Ovary (tissue), 7 donors: ENCODE measurements at regions not wholly inside any gene's neighbourhood (a gene's known extent, or its start where the extent isn't known, plus 50 kb on each side); places are given as distances from the start of the nearest gene placed in this dataset.

ENCODE experiments used
- DNase-seq, 5 donors: peaks; one replicate each; pipeline ENCODE4 v3.0.0-alpha.2; 2019 to 2020
- H3K27ac ChIP-seq, 2 donors: fragments of 200-600 bp; one replicate each; pipeline versions ENCODE4 v1.5.1 to v1.8.0; 2019 to 2022
- H3K27me3 ChIP-seq: fragments of 200-600 bp; one replicate; pipeline ENCODE4 v1.8.0; 2022
- H3K36me3 ChIP-seq: fragments of 200-600 bp; sonication (generic); one replicate; pipeline ENCODE4 v1.5.1; 2019
- H3K4me1 ChIP-seq: one replicate; pipeline ENCODE4 v1.8.1; 2013; ENCODE audit warnings: mild to moderate bottlenecking, moderate library complexity; ENCODE audit not compliant: insufficient read depth
- H3K4me3 ChIP-seq: fragments of 200-600 bp; sonication (generic); one replicate; pipeline ENCODE4 v1.5.1; 2017
- H3K9me3 ChIP-seq, 2 donors: fragments of 200-600 bp in 1 of 2; sonication (generic) in 1 of 2; one replicate each; pipeline versions ENCODE4 v1.5.1 to v1.8.1; 2013 to 2019; ENCODE audit warnings: mild to moderate bottlenecking in 1 of 2, moderate library complexity in 1 of 2
- CTCF ChIP-seq, 3 donors: fragments of 450-650 bp in 2 of 3; fragments of 200-600 bp in 1 of 3; IDR thresholded peaks; one replicate each; pipeline versions ENCODE4 v1.5.1 to v1.8.0; 2016 to 2022; ENCODE audit warnings: antibody characterized with exemption in 3 of 3, mild to moderate bottlenecking in 1 of 3
- EP300 ChIP-seq: sonication (generic); formaldehyde crosslinking; IDR thresholded peaks from one replicate; pipeline ENCODE4 v1.6.1; 2017; ENCODE audit warnings: antibody characterized with exemption
- POLR2A ChIP-seq: fragments of 450-650 bp; IDR thresholded peaks from one replicate; pipeline ENCODE4 v1.6.1; 2017; ENCODE audit warnings: antibody characterized with exemption, mild to moderate bottlenecking, moderate library complexity
- WGBS, 3 donors: extraction: QIAGEN DNeasy Blood & Tissue Kit in 1 of 3; methylation state at CpG; one replicate each; pipeline versions ENCODE4 v1.1.5 to v1.1.7; 2013 to 2017; 5-methylcytosine and 5-hydroxymethylcytosine counted together
- intact Hi-C, 4 donors: fragments of 100-400 bp; cut with DNase I; formaldehyde crosslinking; loops; one replicate each; pipeline versions ENCODE4 v1.11.0 to v1.15.1; 2022 to 2023
- donor health status: DM: no; HTN: no; CAD: no; lungs with moderate emphysema.
- donor health status: DM: no; HTN: no; CAD: no.
- donor health status: Bipolar disorder and iron deficiency.
- donor health status: DM: no; HTN: no; CAD: no.
- donor health status: DM: yes; HTN: yes; CAD: no.

- no peak for TF ChIP-seq POLR2A
- TF ChIP-seq CTCF (IDR thresholded peaks at IDR 0.05) = no peak
- no peak for TF ChIP-seq EP300
- Histone ChIP-seq H3K4me3 (no peak overlapping the region), H3K36me3 (no peaks in the 10 kb centered on the region), H3K4me1 (peaks cover 5% of the 10 kb centered on the region), H3K9me3 (no peaks in the 10 kb centered on the region), H3K27me3 (no peaks in the 10 kb centered on the region), H3K27ac (no peak overlapping the region)
- DNase-seq = no peak
- intact Hi-C loops = no loop called here
- WGBS, 3 donors = 56 to 73% (median 72%) methylated on average over 1 of the region's 1 CpG
Observed at GRCh38 chr6:22658934-22659333, 89.6 kb downstream of the HDGFL1 start.

- TF ChIP-seq CTCF (IDR thresholded peaks at IDR 0.05) = no peak
- no peak for TF ChIP-seq EP300
- TF ChIP-seq POLR2A = no peak
- Histone ChIP-seq H3K36me3 (no peaks in the 10 kb centered on the region), H3K4me1 (peaks cover 6% of the 10 kb centered on the region), H3K27me3 (no peaks in the 10 kb centered on the region), H3K4me3 (no peak overlapping the region), H3K27ac (no peak overlapping the region), H3K9me3 (no peaks in the 10 kb centered on the region)
- intact Hi-C loops = no loop called here
- no peak for DNase-seq
- 97 to 98% (median 98%) methylated on average over 2 of the region's 2 CpGs for WGBS, 3 donors
Observed at GRCh38 chr6:22664968-22665367, 95.6 kb downstream of the HDGFL1 start.

GRCh38 chr6:22666021-22666420 is 96.7 kb downstream of the HDGFL1 start:
- WGBS, 3 donors = 94 to 100% (median 98%) methylated on average over 1 of the region's 1 CpG
- no peak overlapping the region for H3K27ac ChIP-seq
- intact Hi-C loops = no loop called here
- no peak overlapping the region for H3K4me3 ChIP-seq
- no peaks in the 10 kb centered on the region for H3K36me3 ChIP-seq
- peaks cover 6% of the 10 kb centered on the region for H3K4me1 ChIP-seq
- TF ChIP-seq EP300 (no peak), CTCF (IDR thresholded peaks at IDR 0.05) (no peak), POLR2A (no peak)
- H3K27me3 ChIP-seq = no peaks in the 10 kb centered on the region
- H3K9me3 ChIP-seq = no peaks in the 10 kb centered on the region
- DNase-seq = no peak

- Histone ChIP-seq H3K4me3 (no peak overlapping the region), H3K4me1 (peaks cover 7% of the 10 kb centered on the region), H3K9me3 (no peaks in the 10 kb centered on the region), H3K27me3 (no peaks in the 10 kb centered on the region), H3K27ac (no peak overlapping the region), H3K36me3 (no peaks in the 10 kb centered on the region)
- TF ChIP-seq CTCF (IDR thresholded peaks at IDR 0.05) (no peak), POLR2A (no peak), EP300 (no peak)
- DNase-seq = no peak
- intact Hi-C loops = no loop called here
- WGBS, 3 donors = 67 to 76% (median 68%) methylated on average over 2 of the region's 2 CpGs
Observed at GRCh38 chr6:22666586-22666985, 97.2 kb downstream of the HDGFL1 start.

- Histone ChIP-seq H3K4me3 (no peak overlapping the region), H3K36me3 (no peaks in the 10 kb centered on the region), H3K27me3 (no peaks in the 10 kb centered on the region), H3K4me1 (peaks cover 7% of the 10 kb centered on the region), H3K27ac (no peak overlapping the region), H3K9me3 (no peaks in the 10 kb centered on the region)
- intact Hi-C loops = no loop called here
- no peak for DNase-seq
- TF ChIP-seq CTCF (IDR thresholded peaks at IDR 0.05) (no peak), POLR2A (no peak), EP300 (no peak)
- WGBS, 3 donors = 36 to 47% (median 45%) methylated on average over 1 of the region's 1 CpG
Observed at GRCh38 chr6:22667855-22668254, 98.5 kb downstream of the HDGFL1 start.
